HG03066 (cell line): ENCODE measurements at regions not wholly inside any gene's neighbourhood (a gene's known extent, or its start where the extent isn't known, plus 50 kb on each side); places are given as distances from the start of the nearest gene placed in this dataset.

ENCODE experiments used
- ATAC-seq: cut with Tn5 transposase; IDR thresholded peaks from one replicate; pipeline ENCODE4 v1.9.1; 2021; ENCODE audit warnings: low read depth; ENCODE audit not compliant: unreplicated experiment

- ATAC-seq: no peak
These were observed 82.6 kb upstream of the CNTN6 start for GRCh38 chr3:1010228-1010627.

DNA sequence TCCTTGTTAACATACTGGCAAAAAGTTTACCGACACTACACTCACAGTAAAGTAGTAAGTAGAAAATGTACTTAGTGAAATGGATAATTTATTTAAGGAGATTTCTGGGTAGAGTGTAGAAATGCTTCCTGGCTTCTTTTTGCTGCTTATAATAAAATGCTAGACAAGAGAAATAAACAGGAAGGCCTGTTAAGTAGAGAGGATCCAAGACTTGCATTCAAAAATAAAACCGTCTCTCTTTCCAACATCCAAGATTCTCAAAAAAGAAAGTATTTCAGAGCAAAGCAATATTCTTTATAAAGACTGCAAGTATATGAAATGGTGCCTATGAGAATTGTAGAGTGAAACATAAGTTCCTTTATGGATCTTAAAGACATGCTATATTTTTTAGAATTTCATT is 77.0 kb upstream of the CNTN6 start:
- ATAC-seq: no peak

GRCh38 chr3:1017870-1018269 is 75.0 kb upstream of the CNTN6 start:
- ATAC-seq: no peak

DNA sequence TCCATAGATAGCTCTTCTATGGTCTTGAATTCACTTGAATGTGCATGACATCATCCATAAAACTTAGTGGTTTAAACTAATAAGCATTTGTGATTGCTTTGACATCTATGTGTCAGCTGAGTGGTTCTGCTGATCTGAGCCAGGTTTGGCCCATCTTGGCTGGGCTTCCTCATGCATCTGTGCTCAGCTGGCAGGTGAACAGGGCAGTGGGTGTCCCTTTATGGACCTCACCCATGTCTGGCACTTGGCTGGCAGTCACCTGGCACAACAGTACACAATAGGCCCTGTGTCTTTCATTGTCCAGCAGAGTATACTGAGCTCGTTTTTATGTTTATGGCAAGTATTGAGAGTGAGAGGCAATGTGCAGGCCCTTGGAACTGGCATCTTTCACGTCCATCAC is 73.7 kb upstream of the CNTN6 start:
- no peak for ATAC-seq

DNA sequence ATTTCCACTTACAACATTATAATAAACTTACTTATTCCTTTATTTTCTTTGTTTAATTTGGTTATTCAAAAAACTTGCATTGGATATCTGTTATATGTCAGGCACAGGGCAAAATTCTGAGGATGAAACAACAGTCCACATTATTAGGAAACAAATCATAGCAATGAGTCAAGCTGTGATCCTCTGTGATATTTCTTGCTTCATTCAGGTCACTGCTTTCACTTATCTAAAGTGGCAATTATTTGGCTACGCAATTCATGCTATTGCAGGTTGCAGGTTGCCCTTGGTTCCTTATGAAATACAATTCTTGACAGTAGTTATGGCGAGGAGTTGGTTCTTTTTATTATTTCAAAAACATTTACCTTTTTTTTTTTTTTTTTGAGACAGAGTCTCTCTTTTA is 66.4 kb upstream of the CNTN6 start:
- ATAC-seq: no peak

DNA sequence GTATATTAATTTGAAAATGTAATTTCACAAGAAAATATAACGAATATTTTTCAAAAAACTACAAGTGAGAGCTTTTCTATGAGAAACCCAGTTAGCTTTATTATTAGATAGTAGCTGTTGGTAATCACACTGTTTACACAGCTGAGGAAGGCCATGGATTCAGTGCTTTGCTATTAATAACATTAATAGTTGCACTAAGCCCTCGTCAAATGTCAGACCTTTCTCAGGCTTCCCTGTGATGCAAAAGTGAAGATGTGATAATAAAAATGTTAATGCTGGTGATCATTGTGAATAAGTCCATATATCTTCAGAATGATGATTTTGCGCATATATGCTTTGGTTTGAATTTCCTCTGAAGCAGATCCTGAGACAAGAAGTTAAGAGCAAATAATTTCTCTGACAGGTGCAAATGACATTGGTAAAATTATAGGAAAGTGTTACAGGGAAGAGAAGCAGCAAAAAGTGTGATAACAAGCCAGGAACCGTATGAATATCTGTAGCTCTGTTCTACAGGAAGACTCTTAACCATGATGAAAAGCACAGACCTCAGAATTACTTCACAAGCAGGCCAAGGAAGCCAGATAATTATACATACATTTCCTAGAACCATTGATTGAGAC is 56.5 kb upstream of the CNTN6 start:
- no peak for ATAC-seq

- no peak for ATAC-seq
These were observed 55.2 kb upstream of the CNTN6 start for GRCh38 chr3:1037631-1038030.
